ENCODE measurements at regions not wholly inside any gene's neighbourhood (a gene's known extent, or its start where the extent isn't known, plus 50 kb on each side); places are given as distances from the start of the nearest gene placed in this dataset.
"Not testable (repeated sequence)": the region's sequence is repeated elsewhere in the genome, so short reads cannot be mapped to it uniquely, and the experiment has no call there.

GRCh38 chr13:97772466-97772865 is 181.0 kb upstream of the IPO5 start:
- in situ Hi-C loops (cut with MboI; ENCODE audit: low sequenced_read_pairs), result not testable (repeated sequence)

- in situ Hi-C loops (cut with MboI; ENCODE audit: low sequenced_read_pairs), result not testable (repeated sequence)
Measured at GRCh38 chr13:97774391-97775100, 178.9 kb upstream of the IPO5 start.

GRCh38 chr13:97780486-97780885 is 173.0 kb upstream of the IPO5 start:
- in situ Hi-C loops (cut with MboI; ENCODE audit: low sequenced_read_pairs), result no loop called here

GRCh38 chr13:97781891-97782305 is 171.6 kb upstream of the IPO5 start:
- in situ Hi-C loops (cut with MboI; ENCODE audit: low sequenced_read_pairs), result no loop called here

- in situ Hi-C loops (cut with MboI; ENCODE audit: low sequenced_read_pairs), result no loop called here
Measured at GRCh38 chr13:97786510-97786909, 167.0 kb upstream of the IPO5 start.

- in situ Hi-C loops (cut with MboI; ENCODE audit: low sequenced_read_pairs), result no loop called here
Measured at GRCh38 chr13:97797553-97797952, 155.9 kb upstream of the IPO5 start.

- in situ Hi-C loops (cut with MboI; ENCODE audit: low sequenced_read_pairs), result no loop called here
Measured at GRCh38 chr13:97798171-97798821, 155.2 kb upstream of the IPO5 start.

- in situ Hi-C loops (cut with MboI; ENCODE audit: low sequenced_read_pairs), result no loop called here
Measured at GRCh38 chr13:97798836-97799235, 154.6 kb upstream of the IPO5 start.

GRCh38 chr13:97802213-97802612 is 151.3 kb upstream of the IPO5 start:
- in situ Hi-C loops (cut with MboI; ENCODE audit: low sequenced_read_pairs), result no loop called here

GRCh38 chr13:97809576-97809975 is 143.9 kb upstream of the IPO5 start:
- in situ Hi-C loops (cut with MboI; ENCODE audit: low sequenced_read_pairs), result no loop called here

- in situ Hi-C loops (cut with MboI; ENCODE audit: low sequenced_read_pairs), result no loop called here
Measured at GRCh38 chr13:97810152-97810551, 143.3 kb upstream of the IPO5 start.

- in situ Hi-C loops (cut with MboI; ENCODE audit: low sequenced_read_pairs), result no loop called here
Measured at GRCh38 chr13:97822377-97822776, 131.1 kb upstream of the IPO5 start.

- in situ Hi-C loops (cut with MboI; ENCODE audit: low sequenced_read_pairs), result no loop called here
Measured at GRCh38 chr13:97826421-97827012, 127.0 kb upstream of the IPO5 start.

- in situ Hi-C loops (cut with MboI; ENCODE audit: low sequenced_read_pairs), result no loop called here
Measured at GRCh38 chr13:97834250-97834649, 119.2 kb upstream of the IPO5 start.

GRCh38 chr13:97843189-97843588 is 110.3 kb upstream of the IPO5 start:
- in situ Hi-C loops (cut with MboI; ENCODE audit: low sequenced_read_pairs), result no loop called here

- in situ Hi-C loops (cut with MboI; ENCODE audit: low sequenced_read_pairs), result no loop called here
Measured at GRCh38 chr13:97844151-97844550, 109.3 kb upstream of the IPO5 start.

GRCh38 chr13:97848886-97849285 is 104.6 kb upstream of the IPO5 start:
- in situ Hi-C loops (cut with MboI; ENCODE audit: low sequenced_read_pairs), result no loop called here

GRCh38 chr13:97849305-97849704 is 104.2 kb upstream of the IPO5 start:
- in situ Hi-C loops (cut with MboI; ENCODE audit: low sequenced_read_pairs), result no loop called here

- in situ Hi-C loops (cut with MboI; ENCODE audit: low sequenced_read_pairs), result loop anchor here (25.0 kb wide), 1 partner anchor 811 kb away; no protein-coding TSS in a partner anchor
Measured at GRCh38 chr13:97851269-97851668, 102.2 kb upstream of the IPO5 start.

- in situ Hi-C loops (cut with MboI; ENCODE audit: low sequenced_read_pairs), result loop anchor here (25.0 kb wide), 1 partner anchor 810 kb away; no protein-coding TSS in a partner anchor
Measured at GRCh38 chr13:97852181-97852874, 101.1 kb upstream of the IPO5 start.

- in situ Hi-C loops (cut with MboI; ENCODE audit: low sequenced_read_pairs), result loop anchor here (25.0 kb wide), 1 partner anchor 809 kb away; no protein-coding TSS in a partner anchor
Measured at GRCh38 chr13:97853550-97853949, 99.9 kb upstream of the IPO5 start.

All from HL-60/S4 treated with retinoic acid at 250 ng/mL for 4 days and 3 days (cell line).